Kidney (tissue), 13 donors: ENCODE measurements at regions not wholly inside any gene's neighbourhood (a gene's known extent, or its start where the extent isn't known, plus 50 kb on each side); places are given as distances from the start of the nearest gene placed in this dataset.

Experiments
- DNase-seq, 5 donors: peaks; one replicate each; pipeline ENCODE4 v3.0.0-alpha.2; 2013 to 2020
- FAIRE-seq: peaks from 2 replicates; lab custom pipeline; 2012; peaks lifted over from hg19 to GRCh38; lab: Jason Lieb, UNC
- H3K27ac ChIP-seq, 2 donors: one replicate each; pipeline ENCODE4 v1.7.0; 2013; ENCODE audit warnings: low read depth in 2 of 2, low read length in 2 of 2, inconsistent platforms in 1 of 2
- H3K27me3 ChIP-seq: one replicate; pipeline ENCODE4 v1.7.1; 2013; ENCODE audit warnings: low read length, inconsistent platforms; ENCODE audit not compliant: control insufficient read depth, insufficient read depth
- H3K36me3 ChIP-seq, 3 donors: one replicate each; pipeline versions ENCODE4 v1.7.0 to v1.7.1; 2013; ENCODE audit warnings: low read length in 3 of 3, control low read depth in 1 of 3, inconsistent platforms in 1 of 3; ENCODE audit not compliant: insufficient read depth in 3 of 3, control insufficient read depth in 2 of 3
- H3K4me1 ChIP-seq, 3 donors: one replicate each; pipeline versions ENCODE4 v1.7.0 to v1.7.1; 2013; ENCODE audit warnings: low read length in 3 of 3, inconsistent platforms in 1 of 3, low read depth in 1 of 3; ENCODE audit not compliant: control insufficient read depth in 2 of 3, insufficient read depth in 2 of 3
- H3K4me3 ChIP-seq, 3 donors: one replicate each; pipeline versions ENCODE4 v1.7.0 to v1.8.1; 2013; ENCODE audit warnings: low read length in 3 of 3, control low read depth in 1 of 3, inconsistent platforms in 1 of 3
- H3K9ac ChIP-seq, 3 donors: one replicate each; pipeline versions ENCODE4 v1.7.0 to v1.7.1; 2013; ENCODE audit warnings: low read length in 3 of 3, control low read depth in 1 of 3, inconsistent platforms in 1 of 3
- H3K9me3 ChIP-seq, 3 donors: one replicate each; pipeline versions ENCODE4 v1.7.0 to v1.7.1; 2013; ENCODE audit warnings: low read length in 3 of 3, control low read depth in 1 of 3, inconsistent platforms in 1 of 3; ENCODE audit not compliant: control insufficient read depth in 2 of 3, insufficient read depth in 1 of 3
- CTCF ChIP-seq: IDR thresholded peaks from 3 replicates; pipeline ENCODE4 v1.5.1; 2012; ENCODE audit warnings: mild to moderate bottlenecking, moderate library complexity, borderline replicate concordance; ENCODE audit not compliant: insufficient read depth; ENCODE audit errors: extremely low read depth
- intact Hi-C: fragments of 100-400 bp; cut with DNase I; formaldehyde crosslinking; loops from one replicate; pipeline ENCODE4 v1.11.1; 2022
- donor health status: control.
- donor health status: control.
- donor health status: control.
- donor health status: control.
- donor health status: control.
- donor health status: DM: yes; HTN: yes; CAD: no.
- donor health status: Normal renal cell carcinoma (clear cell type).

DNA sequence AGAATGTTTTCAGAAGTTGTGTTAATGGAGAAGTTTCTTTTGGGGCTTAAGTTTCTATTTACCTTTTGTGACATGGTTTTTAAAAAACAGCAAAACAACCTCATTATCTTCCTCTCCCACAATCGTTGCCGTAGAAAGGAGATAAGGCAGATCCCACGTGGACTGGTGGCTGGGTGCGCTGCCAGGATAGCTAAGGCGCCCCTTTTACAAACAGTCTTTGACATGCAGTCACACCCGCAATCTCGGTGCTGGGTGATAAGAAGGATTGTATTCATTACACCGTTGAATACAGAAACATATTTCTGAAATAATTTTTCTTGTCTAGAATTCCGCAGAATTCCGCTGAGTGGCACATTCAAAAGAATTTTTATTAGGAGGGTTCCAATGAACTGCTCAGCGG, 271.1 kb downstream of the UQCRFS1 start:
- no peak for TF ChIP-seq CTCF
- H3K27ac ChIP-seq = no peak overlapping the region
- H3K4me1 ChIP-seq = no peaks in the 10 kb centered on the region
- intact Hi-C loops = no loop called here
- H3K4me3 ChIP-seq = no peak overlapping the region
- no peaks in the 10 kb centered on the region for H3K36me3 ChIP-seq
- no peak for DNase-seq
- H3K27me3 ChIP-seq = no peaks in the 10 kb centered on the region
- no peak overlapping the region for H3K9ac ChIP-seq
- FAIRE-seq = no peak
- no peaks in the 10 kb centered on the region for H3K9me3 ChIP-seq

DNA sequence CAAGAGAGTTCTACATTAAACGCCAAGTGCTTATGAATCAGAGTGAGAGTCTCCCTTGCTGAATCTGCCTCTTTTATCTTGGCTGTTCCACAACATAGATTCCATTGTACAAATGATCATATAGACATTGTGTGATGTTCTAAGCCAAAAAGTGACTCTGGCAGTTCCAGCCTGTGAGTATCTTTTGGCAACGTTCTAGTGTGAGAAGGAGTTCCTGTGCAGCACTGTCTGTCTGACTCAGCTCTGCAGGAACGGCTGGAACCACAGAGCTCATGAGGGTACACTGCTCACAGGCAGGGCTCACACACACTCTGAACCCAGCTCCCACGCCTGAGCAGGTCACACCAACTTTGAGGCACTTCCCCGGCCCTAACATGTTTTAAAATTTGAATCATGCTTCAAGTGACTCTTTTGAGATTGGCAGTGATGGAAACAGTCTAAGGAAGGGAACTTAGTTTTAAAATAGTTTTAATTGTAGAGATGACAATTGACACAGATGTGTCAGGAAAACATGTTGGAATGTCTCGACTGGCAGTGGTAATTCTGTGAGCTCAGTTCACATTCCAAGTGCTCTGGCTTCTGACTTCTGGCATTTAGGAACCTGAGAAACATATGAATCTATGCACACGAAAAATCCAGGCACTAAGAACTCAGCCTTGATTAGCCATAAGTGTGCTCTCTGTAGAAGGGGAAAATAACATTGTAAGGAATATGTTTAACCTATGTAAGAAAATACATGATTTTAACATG, 272.0 kb downstream of the UQCRFS1 start:
- Histone ChIP-seq H3K27ac (no peak overlapping the region), H3K36me3 (no peaks in the 10 kb centered on the region)
- no peak for FAIRE-seq

GRCh38 chr19:28939236-28939635, 273.7 kb downstream of the UQCRFS1 start:
- Histone ChIP-seq H3K9me3 (no peaks in the 10 kb centered on the region), H3K36me3 (no peaks in the 10 kb centered on the region), H3K4me1 (no peaks in the 10 kb centered on the region), H3K27ac (no peak overlapping the region), H3K27me3 (no peaks in the 10 kb centered on the region), H3K9ac (no peak overlapping the region), H3K4me3 (no peak overlapping the region)
- TF ChIP-seq CTCF = no peak
- FAIRE-seq = no peak
- DNase-seq = peak in 3 of 5 donors; percentile 26 to 55 (median 54)
- intact Hi-C loops = no loop called here

More for the DNA sequence above, 272.0 kb downstream of the UQCRFS1 start:
- Histone ChIP-seq H3K4me1 (no peaks in the 10 kb centered on the region), H3K27me3 (no peaks in the 10 kb centered on the region), H3K9ac (no peak overlapping the region), H3K9me3 (no peaks in the 10 kb centered on the region), H3K4me3 (no peak overlapping the region)
- TF ChIP-seq CTCF = no peak
- intact Hi-C loops = no loop called here
- DNase-seq = no peak

DNA sequence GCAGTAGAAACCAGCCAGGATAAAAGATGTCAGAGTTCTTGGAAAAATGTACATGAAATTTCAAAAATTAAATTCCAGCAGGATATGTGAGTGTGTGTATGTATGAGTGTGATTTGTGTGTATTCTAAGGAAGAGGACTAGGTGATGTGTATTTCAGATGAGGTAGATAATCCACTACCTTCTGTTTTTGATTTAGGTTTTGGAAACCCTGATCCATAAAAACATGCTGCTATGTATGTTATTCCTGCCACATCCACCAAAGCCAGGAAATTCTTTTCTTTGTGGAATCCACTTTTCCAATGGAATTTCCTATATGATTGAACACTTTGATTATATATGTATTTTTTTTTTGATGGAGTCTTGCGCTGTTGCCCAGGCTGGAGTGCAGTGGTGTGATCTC, 276.9 kb downstream of the UQCRFS1 start:
- Histone ChIP-seq H3K4me3 (no peak overlapping the region), H3K27me3 (no peaks in the 10 kb centered on the region), H3K9me3 (no peaks in the 10 kb centered on the region), H3K36me3 (no peaks in the 10 kb centered on the region), H3K27ac (no peak overlapping the region), H3K4me1 (no peaks in the 10 kb centered on the region), H3K9ac (no peak overlapping the region)
- DNase-seq = no peak
- TF ChIP-seq CTCF = no peak
- intact Hi-C loops = no loop called here
- FAIRE-seq = no peak
